ENCODE measurements at regions not wholly inside any gene's neighbourhood (a gene's known extent, or its start where the extent isn't known, plus 50 kb on each side); places are given as distances from the start of the nearest gene placed in this dataset.

DNA sequence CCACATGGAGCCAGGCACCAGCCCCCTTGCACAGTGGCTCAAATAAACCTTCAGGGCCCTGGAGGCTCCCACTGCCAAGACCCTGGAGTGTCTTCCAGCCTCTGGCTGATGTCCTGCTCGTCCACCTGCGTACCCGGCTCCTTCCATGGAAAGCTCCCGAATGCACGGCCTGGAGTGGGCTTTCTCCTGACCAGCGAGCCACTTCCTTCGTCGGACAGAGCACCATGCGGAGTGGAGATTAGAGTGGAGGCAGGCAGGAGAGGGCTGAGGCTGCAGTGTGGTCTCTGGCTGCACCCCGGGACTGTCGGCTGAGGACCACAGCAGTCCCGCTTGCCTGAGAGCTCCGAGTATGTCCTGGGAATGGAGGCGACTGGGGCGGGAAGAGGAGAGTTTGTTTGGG, 93.7 kb upstream of the SFSWAP start:
- TF ChIP-seq CTCF (IDR thresholded peaks at IDR 0.05; ENCODE audit: unreplicated experiment) = no peak
- no peaks in the 10 kb centered on the region for H3K9me3 Mint-ChIP-seq
- H3K27ac Mint-ChIP-seq = no peak overlapping the region
- DNase-seq (ENCODE audit: low spot score in 2 of 2, unreplicated experiment in 2 of 2) = no peak
- peaks cover 26% of the 10 kb centered on the region for H3K27me3 Mint-ChIP-seq (ENCODE audit: low read depth)
- H3K36me3 Mint-ChIP-seq = no peaks in the 10 kb centered on the region
- peaks cover 23% of the 10 kb centered on the region for H3K4me1 Mint-ChIP-seq
- H3K4me3 Mint-ChIP-seq = no peak overlapping the region

DNA sequence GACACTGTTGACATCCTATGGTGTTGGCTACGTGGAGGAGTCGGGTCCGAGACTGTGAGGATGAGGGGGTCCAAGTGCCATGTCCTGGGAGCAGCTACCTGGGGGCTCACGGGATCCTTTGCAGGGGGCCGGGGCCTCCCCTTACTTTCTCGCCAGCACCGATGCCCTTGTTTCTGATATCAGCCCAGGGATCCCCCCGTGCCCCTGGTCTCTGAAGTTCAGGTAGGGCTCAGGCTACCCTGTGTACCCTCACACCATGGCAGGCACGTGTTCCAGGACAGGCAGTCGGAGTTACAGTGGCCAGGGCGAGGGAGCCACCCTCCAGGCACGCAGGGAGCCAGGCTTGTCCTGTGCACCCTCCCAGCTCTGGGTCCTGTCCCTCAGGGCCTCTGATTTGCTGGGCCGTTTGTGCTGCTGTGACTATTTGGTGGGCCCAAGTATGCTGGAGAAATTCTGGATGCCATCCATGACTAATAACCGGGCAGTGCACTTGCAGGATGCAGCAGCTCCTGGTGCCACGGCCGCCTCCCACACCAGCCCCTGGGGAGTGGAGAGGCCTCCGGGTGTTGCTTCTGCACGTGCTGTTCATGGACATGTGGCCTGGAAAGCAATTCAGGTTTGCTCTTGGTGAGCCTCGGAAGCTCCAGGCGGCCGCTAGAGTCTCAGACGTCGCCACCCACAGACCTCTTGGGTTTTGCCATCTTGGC, 93.1 kb upstream of the SFSWAP start:
- Mint-ChIP-seq H3K4me3 (no peak overlapping the region), H3K36me3 (no peaks in the 10 kb centered on the region), H3K27ac (no peak overlapping the region), H3K9me3 (no peaks in the 10 kb centered on the region), H3K4me1 (peaks cover 23% of the 10 kb centered on the region), H3K27me3 (ENCODE audit: low read depth) (peaks cover 26% of the 10 kb centered on the region)
- TF ChIP-seq CTCF (IDR thresholded peaks at IDR 0.05; ENCODE audit: unreplicated experiment) = no peak
- no peak for DNase-seq (ENCODE audit: low spot score in 2 of 2, unreplicated experiment in 2 of 2)

DNA sequence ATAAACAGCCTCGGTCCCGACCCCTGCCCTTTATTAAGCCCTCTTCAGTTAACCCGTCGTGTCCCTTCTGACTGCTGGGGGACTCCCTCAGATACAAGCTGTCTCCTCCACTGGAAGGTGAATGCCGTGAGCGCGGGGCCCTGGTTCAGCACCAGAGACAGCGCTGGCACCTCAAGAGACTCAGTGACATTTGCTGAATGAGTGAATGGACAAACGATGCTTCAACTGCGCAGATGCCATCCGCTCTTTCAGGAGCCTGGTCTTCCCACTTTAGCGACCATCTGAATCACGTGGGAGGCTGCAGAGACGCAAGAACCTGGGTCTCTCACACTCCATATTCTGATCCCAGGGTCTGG, 92.6 kb upstream of the SFSWAP start:
- no peaks in the 10 kb centered on the region for H3K9me3 Mint-ChIP-seq
- TF ChIP-seq CTCF (IDR thresholded peaks at IDR 0.05; ENCODE audit: unreplicated experiment) = no peak
- no peak overlapping the region for H3K27ac Mint-ChIP-seq
- H3K4me1 Mint-ChIP-seq = peaks cover 23% of the 10 kb centered on the region
- no peaks in the 10 kb centered on the region for H3K36me3 Mint-ChIP-seq
- peak in 1 of 2 experiments; percentile 55 for DNase-seq (ENCODE audit: low spot score in 2 of 2, unreplicated experiment in 2 of 2)
- no peak overlapping the region for H3K4me3 Mint-ChIP-seq
- H3K27me3 Mint-ChIP-seq (ENCODE audit: low read depth) = peaks cover 26% of the 10 kb centered on the region

GRCh38 chr12:131618701-131619100, 92.2 kb upstream of the SFSWAP start:
- no peak for DNase-seq (ENCODE audit: low spot score in 2 of 2, unreplicated experiment in 2 of 2)
- peaks cover 23% of the 10 kb centered on the region for H3K4me1 Mint-ChIP-seq
- H3K36me3 Mint-ChIP-seq = no peaks in the 10 kb centered on the region
- peaks cover 26% of the 10 kb centered on the region for H3K27me3 Mint-ChIP-seq (ENCODE audit: low read depth)
- no peak overlapping the region for H3K4me3 Mint-ChIP-seq
- no peaks in the 10 kb centered on the region for H3K9me3 Mint-ChIP-seq
- no peak for TF ChIP-seq CTCF (IDR thresholded peaks at IDR 0.05; ENCODE audit: unreplicated experiment)
- H3K27ac Mint-ChIP-seq = no peak overlapping the region

DNA sequence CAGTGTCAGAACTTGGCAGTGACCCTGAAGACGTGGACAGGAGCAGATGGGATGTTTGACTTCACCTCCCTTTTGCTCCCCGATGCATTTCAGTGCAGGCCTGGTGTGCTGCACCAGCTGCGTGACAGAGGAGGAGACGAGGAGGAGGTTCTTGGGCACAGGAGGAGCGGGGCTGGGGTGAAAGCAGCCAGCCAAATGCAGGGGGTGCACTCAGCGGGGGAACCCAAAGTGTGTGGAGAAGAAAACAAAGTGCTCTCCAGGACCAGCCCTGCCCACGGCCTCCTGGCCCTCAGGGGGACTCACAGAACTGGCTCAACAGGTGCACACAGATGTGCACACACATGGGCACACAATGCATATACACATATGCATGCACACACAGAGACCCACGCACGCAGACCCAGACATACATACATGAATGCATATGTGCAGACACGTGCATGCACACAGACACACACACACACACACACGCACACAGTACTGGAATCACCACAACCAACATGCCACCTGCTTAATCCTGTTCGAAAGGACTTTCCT, 91.7 kb upstream of the SFSWAP start:
- Mint-ChIP-seq H3K36me3 (no peaks in the 10 kb centered on the region), H3K27me3 (ENCODE audit: low read depth) (peaks cover 29% of the 10 kb centered on the region), H3K4me3 (no peak overlapping the region), H3K27ac (no peak overlapping the region), H3K4me1 (peaks cover 23% of the 10 kb centered on the region), H3K9me3 (no peaks in the 10 kb centered on the region)
- no peak for DNase-seq (ENCODE audit: low spot score in 2 of 2, unreplicated experiment in 2 of 2)
- no peak for TF ChIP-seq CTCF (IDR thresholded peaks at IDR 0.05; ENCODE audit: unreplicated experiment)
